SW 1271 (cell line): ENCODE measurements at regions not wholly inside any gene's neighbourhood (a gene's known extent, or its start where the extent isn't known, plus 50 kb on each side); places are given as distances from the start of the nearest gene placed in this dataset.

Experiments
- DNase-seq, 2 experiments: peaks; one replicate each; lab custom pipeline; 2025; lab: John Stamatoyannopoulos, UW

DNA sequence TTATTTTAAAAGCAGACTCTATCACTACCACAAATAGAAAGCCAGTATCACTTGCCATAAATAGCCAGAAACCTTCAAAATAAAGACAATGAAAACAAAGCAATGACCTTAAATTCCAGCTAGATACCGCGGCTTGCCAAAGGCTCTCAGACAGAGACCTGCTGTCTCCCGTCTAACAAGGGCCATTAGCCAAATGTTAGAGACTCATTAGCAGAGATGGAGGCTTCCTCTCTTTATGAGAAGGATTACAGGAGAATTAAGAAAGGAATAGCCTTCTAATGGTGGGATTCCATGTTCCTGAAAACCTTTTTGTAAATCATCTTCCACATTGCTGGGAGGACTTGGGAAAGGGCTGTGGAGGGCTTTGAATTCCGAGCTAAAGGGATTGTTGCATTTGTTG is 206.7 kb downstream of the AACS start:
- DNase-seq: no peak

DNA sequence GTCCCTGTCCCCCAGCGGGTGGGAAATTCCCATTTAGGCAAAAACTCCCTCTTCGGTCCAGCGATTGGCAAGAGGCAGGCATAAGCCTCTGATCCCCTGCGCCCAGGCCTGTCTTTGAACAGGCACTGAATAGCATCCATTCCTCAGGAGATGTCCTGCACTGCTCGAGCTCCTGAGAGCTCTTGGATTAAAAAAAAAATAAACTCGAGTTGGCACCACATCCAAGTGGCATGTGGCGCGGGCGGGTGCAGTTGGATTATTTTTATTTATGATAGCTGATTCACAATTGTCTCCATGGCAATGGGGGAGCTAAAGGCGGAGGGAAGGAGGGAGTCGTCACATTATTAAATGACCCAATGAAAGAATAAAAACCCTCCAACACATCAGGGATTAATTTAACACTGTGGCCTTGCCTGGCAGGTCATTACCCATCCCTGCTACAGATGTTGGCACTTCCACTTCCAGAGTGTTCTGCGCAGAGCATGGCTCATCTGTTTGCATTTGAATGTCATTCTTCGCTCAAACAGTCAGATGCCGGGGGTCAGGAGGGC is 207.2 kb downstream of the AACS start:
- no peak for DNase-seq

DNA sequence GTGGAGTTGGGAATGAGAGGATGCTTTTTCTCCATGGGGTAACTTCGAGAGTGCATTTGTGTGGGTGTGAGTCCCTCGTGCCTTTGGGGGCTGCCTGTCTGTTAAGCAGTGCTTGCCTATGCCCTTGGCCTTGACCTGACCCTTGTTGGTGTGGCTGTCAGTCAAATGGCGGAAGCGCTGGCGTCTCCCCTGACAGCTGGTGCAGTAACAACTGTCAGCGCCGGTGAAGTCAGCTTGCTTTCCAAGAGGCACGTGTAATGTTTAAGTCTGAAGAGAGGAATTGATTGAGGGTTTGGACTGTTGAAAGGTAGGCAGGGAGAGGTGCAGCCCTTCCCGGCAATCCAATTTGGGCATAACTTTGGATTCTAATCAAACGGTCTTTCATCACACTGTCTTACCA is 211.3 kb downstream of the AACS start:
- no peak for DNase-seq

DNA sequence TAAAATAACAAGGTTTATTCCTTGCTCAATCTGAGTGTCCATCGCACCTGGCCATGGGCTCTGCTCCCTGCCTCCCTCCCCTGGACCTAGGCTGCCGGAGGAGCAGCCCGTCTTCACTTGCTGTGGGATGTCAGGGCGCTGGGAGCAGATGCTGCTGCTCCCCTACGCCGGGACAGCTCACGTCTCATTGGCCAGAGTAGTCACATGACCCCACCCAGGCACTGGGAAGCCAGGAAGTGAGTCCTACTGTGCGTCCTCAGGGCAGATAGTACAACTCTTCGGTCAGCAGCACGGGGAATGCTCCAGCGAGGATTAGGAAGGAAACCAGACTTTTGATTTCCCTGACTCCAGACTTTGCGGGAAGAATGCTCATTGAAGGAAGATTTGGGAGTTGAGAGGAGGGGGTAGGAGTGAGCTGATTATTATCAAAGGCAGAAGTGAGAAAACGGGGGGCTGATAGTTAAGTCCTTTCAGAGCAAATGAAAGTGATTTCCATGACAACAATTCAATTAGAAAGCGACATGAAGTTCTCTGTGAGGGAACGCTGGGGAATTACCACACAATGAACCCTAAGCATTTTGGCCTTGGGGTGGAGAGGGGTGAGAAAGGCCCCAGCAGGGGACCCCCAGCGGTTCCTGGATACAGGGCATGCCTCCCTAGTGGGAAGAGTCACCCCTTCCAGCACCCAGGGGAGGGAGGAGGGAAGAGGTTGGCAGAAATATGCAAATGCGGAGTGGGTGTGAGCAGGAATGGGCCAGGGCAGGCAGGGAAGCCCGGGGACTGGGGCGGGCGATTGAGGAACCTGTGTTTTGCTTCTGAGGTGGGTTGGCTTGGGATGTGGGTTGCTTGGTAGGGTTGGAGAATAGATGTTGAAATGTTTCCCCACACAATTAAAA is 215.5 kb downstream of the AACS start:
- no peak for DNase-seq

DNA sequence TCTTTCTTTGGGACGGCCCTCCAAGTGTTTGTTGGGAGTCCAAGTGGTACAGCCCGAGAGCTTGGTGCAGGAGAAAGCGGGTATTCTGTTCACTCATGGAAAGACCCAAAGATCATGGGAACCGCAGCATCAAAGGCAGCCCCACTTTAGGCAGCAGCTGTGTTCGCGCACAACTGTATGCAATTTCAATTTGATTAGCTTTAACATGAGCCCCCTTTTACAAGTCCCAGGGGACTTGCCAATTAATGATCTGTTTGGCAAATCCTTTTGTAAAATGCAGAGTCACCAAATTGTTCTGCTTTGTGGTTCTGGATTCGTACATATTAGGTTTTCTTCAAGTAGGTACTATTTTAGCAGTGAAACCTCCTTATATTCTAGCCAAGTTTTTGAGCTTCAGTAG is 217.7 kb downstream of the AACS start:
- no peak for DNase-seq

DNA sequence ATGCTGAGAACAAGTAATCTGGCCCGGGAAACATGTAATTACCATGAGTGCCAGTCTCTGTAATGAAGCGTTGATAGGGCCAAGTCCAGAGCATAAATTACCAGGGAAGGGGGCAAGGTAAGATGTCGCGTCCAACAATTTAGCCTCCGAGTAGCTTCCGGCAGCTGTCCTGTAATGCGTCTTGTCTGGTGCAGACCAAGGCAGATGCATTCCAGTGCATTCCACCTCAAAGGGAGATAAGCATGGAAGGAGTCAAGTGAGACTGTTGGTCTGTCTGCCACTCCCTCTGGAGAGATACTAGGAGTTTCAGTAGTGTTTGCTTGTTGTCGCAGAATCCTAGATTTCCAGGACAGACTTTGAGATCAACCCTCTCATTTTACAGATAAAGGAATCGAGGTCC is 218.3 kb downstream of the AACS start:
- no peak for DNase-seq

DNA sequence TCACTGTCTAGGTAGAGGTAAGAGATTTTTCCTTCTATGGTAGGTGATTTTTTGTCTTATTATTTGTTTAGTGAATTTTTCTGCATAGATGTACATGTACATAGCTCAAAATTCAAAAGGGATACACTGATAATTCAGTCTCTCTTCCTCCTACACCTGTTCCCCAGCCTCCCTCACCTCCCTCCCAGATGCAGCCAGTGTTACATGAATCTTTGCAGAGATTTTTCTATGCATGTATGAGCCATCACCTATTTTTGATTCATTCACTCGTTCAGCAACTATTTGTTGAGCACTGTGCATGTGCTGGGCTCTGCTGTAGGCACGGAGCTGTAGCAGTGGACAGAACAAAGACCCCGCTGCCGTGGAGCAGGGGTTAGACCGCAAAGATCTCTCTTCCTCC is 218.9 kb downstream of the AACS start:
- DNase-seq: no peak

DNA sequence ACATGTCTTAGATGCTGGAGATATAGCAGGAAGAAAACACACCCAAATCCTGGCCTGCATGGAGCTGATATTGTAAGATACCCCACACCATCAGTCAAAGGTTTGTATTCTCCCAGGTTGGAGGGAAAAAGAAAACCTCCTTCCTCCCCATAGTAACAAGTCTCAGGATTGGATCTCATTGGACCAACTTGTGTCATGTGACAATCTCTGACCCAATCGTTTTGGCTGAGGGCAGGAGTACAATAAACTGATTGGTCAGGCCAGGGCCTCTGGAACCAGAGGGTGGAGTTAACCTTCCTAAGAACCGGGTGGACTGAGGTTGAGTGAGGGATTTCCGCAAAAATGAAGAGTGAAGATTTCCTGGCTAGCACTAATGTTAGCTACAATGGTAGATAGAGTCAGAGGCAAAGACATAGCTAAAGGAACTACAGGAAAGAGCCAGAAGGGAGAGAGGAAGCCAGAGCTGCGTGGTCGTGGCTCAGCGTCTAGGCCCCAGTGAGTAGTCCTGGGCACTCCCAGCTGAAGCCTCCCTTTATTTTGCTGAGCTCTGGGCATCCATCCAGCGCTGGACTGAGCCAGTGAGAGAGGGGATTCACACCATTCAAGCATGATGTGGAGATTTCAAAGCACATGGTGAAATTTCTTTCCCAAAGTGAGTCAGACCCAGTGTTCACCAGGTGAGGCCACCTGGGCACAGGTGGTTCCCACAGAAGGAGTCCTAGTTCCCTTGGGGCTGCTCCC is 219.9 kb downstream of the AACS start:
- DNase-seq: no peak

DNA sequence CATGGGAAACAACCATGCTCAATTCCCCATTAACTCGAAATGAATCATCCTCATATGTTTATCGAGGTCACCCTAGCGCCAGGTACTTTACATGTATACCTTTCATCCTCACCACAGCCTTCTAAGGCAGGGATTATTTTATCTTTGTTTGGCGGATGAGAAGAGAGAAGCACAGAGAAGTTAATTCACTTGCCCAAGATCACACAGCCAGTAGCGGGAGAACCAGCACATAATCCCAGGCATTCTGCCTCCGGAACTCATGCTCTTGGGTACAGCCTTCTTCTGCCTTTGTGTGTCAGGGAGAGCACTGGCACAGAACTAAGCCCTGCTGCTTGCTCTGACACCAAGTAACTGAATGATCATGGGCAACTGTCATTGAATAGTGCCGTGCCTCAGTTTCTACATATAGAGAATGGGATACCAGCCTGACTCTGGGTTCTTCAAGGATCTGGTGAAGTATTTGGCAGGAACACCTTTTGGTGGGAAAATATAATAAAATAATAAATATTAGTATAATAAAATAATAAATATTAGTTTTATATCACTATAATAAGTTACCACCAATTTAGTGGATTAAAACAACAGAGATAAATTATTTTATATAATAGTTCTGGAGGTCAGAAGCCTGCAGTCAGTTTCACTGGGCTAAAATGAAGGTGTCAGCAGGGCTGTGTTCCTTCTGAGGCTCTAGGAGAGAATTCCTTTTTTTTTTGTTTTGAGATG is 220.9 kb downstream of the AACS start:
- no peak for DNase-seq

DNA sequence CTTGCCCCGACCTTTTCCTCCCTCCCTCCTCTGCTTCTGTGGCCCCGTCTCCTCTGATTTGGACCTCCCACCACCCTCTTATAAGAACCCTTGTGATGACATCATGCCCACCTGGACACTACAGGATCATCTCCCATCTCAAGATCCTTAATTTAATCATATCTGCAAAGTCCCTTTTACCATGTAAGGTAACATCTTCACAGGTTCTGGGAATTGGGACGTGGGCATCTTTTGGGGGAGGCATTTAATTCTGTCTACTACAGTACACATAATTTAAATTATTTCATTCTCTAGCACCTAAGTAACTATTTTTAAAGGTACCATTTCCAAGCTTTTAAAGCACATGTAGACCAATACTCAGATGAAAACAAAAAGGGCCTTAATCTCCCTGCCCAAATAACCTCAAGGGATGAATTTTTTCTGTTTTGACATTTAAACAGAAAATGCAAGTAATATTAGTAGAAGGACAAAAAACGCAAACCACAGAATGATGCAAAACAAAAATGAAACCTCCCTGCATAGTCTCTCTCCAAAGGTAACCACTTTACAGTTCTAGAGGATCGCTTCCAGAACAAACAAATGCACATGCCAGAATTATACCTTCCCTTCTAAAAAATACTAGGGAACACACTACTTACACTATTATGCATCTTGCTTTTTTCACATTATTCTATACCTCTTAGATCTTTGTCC is 222.1 kb downstream of the AACS start:
- no peak for DNase-seq

DNA sequence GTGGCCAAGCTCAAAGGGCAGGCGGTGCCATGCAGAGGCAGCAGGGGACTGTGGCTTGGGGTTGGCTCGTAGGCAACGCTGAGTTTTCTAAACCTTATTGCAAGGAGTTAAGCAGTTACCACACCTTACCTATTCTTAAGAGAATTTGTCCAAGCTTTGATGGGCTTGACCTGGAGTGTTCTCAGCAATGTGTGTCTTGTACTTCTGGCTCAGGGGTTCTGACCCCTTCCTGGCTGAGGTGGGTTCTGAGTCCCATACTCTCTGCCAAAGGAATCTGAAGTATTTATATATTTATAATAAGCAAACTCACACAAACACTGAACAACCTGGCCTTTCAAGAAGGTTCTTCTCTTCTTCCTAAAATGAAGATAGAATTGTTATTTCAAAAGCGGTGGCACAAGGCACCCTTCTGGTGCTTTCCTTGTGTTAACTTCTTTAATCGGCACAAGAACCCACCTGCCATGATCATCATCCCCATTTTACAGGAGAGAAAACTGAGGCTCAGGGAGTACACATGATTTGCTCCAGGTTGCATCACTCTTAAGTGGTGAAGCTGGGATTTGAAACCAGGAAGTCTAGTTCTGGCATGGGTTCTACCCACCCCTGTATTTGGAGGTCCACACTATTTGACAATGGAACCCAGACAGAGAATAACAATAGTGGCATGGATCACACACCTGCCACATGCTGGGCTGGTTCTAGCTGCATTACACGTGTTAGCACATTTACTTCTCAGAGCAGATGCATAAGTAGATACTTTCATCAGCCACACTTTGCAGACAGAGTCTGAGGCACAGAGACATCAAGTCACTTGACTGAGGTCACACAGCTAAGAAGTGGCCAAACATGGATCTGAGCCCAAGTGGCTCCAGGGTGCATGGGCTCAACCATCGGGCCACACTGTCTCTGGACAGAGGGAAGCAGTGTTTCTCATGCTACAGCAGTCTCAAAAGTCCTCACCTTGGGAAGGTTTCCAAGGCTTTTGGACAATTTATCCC is 224.0 kb downstream of the AACS start:
- DNase-seq: no peak

DNA sequence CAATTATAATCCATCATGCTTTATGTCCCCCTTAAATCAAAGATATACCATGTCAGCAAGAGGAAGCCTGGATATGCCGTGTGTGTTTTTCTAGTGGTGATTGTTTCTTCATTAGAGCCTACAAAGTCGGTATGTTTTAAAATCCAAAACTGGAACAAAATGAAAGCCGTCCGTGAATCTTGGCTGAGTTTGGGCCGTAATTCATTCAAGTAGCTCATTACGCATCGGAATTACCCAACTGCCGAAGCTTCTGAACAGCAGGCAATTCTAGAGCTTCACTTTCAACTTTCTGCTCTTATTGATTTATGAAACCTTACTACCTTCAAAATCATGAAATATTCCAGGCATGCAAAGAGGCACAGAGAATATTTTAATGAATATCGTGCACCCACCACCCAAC is 224.7 kb downstream of the AACS start:
- DNase-seq: no peak

DNA sequence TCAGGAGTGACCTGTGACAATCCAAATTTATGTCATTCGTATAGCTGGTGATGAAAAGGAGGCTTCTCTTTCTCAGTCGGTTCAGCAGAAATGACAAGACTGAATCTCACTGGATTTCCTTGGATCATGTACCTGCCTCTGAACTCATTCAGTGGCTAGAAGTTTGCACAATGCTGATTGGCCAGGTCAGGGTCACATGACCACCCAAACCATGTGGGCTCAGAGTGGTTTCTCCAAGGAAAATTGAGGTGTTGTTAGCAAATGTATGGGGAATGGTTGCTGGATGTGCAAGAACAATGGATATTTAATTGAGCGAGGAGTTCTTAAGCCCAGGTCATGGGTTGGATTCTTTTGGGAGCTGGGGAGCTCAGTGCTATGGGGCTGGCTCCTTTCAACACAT is 227.5 kb downstream of the AACS start:
- no peak for DNase-seq

DNA sequence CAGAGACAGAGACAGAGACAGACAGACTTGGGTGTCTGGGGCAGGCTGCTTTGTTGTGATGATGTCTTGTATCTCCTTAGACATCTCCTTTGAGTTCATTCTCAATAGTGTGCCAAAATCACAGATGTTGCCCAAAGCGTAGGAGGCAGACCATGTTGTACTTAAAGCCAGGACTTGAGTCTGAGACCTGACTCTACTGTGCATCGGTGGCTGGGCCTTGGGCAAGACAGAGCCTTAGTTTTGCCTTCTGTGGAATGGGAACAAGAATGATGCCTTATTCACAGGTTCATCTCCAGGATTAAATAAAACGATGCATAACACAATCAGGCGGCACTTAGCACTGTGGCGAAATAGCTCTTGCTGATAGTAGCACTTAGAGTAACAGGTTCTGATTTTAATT is 230.3 kb downstream of the AACS start:
- no peak for DNase-seq

DNA sequence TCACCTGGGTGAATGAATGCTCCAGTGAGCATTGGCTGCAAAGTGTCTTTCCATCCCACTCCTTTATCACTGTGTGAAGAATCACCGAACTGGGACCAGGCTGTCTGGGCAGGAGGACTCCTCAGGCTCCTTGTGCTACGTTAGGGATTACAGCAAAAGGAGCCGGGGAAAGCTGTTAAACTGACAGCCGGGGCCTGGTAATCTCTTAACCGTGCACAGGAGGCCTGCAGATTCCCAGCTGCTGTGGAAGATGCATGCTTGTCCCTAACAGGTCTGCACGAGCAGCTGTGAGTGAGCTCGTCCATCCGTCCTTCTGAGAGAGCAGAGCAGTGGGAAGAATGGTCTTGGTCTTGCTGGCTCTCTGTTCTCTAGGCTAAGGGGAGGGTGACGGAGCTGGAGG is 231.5 kb downstream of the AACS start:
- no peak for DNase-seq

DNA sequence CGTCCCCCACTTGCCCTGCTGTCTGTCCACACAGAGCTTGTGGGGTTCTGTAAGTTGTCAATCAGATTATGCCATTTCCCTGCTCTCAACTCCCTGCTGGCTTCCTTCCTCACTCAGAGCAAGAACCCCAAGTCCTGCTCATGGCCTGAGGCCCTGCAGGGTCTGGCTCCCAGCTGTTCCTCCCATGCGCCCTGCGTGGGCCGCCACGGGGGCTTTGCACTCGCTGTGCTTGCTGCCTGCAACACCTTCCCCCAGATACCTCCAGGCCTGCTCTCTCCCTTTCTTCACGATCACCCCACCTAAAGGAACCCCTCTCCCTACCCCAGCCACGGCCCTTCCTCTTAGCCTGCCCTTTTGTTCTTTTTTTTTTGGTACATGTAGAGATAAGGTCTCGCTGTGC is 234.6 kb downstream of the AACS start:
- no peak for DNase-seq

DNA sequence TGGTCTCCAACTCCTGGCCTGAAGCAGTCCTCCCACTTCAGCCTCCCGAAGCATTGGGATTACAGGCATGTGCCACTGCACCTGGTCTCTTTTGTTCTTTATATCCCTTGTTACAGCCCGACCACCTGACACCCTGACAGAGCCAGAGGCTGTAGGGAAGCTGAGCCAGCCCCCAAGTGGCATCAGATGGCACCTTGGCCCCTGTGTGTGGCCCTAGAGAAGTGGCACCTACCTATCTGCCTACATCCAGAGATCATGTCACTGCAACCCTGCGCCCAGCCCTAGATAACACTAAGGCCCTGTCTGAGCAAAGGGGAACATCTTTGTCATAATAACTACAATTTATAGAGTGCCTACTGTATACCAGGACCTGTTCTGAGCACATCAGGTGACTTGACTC is 235.0 kb downstream of the AACS start:
- no peak for DNase-seq

DNA sequence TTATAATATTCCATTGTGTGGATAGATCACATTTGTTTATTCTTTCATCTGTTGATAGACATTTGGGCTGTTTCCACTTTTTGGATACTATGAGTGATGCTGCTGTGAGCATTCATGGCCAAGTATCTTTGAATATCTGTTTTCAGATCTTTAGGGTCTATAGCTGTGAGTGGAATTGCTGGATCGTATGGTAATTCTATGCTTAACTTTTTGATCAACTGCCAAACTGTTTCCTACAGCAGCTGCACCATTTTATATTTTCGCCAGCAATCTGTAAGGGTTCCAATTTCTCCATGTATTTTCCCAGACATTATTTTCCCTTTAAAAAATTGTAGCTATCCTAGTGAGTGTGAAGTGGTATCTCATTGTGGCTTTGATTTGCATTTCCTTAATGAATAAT is 238.1 kb downstream of the AACS start:
- no peak for DNase-seq

DNA sequence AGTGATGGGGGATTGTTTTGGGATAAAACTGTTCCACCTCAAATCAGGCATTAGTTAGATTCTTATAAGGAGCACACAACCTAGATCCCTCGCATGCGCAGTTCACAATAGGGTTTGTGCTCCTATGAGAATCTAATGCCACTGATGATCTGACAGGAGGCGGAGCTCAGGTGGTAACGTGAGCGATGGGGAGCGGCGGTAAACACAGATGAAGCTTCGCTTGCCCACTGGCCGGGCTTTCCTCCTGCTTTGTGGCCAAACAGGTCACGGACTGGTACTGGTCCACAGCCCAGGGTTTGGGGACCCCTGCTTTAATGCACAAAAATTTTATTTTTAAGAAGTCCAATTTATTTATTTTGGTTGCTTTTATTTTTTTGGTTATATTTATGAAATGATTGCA is 238.8 kb downstream of the AACS start:
- DNase-seq: no peak

DNA sequence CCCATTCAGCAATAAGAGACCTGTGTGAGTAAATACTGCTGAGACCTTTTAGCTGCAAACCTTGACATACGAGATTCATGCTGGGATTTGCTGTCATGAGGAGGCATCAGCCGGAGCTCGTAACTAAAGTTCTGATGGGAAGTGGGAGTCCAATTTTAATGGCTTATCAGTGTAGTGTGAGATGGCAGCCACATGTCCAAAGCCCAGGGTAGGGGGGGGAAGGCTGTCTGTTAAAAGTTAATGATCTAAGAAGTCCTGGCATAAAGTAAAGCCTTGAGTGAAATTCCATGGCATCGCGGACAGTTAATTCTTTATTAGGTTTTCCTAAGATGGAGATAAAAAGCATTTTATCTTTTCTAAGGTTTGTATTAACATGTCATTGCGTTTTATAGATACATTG is 240.0 kb downstream of the AACS start:
- DNase-seq: no peak

DNA sequence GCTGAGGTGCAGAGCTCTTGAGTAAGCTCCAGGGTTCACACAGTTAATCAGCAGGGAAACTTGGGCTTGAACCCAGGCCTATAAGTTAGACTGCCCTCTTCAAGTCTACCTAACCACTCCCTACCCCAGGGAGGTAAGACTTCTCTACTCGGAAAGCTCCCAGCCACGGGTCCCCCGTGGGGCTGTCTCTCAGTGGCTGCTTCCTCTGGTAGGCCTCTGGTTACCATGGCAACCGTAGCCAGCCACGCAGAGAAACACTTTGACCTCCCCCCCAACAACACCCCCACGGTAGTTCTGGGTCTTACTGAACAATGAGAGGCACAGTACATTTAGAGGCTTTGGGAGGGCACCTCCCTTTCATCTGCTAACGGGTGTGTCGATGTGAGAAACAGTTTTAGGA is 245.2 kb downstream of the AACS start:
- DNase-seq: no peak
